A673 (cell line): ENCODE measurements at regions not wholly inside any gene's neighbourhood (a gene's known extent, or its start where the extent isn't known, plus 50 kb on each side); places are given as distances from the start of the nearest gene placed in this dataset.

ENCODE experiments used
- CTCF ChIP-seq: fragments of 300-800, 200-600 bp; sonication (generic); conservative IDR thresholded peaks from 2 replicates; pipeline ENCODE4 v1.5.1; 2017; ENCODE audit warnings: low read depth, mild to moderate bottlenecking, antibody characterized with exemption, low read length, moderate library complexity, mixed read lengths
- EZH2 ChIP-seq: fragments of 200-600 bp; sonication (generic); IDR thresholded peaks from 2 replicates; pipeline ENCODE4 v1.6.1; 2017; ENCODE audit warnings: borderline replicate concordance, low read depth, mild to moderate bottlenecking, mixed read lengths, antibody characterized with exemption, low read length; ENCODE audit not compliant: poor library complexity, severe bottlenecking

DNA sequence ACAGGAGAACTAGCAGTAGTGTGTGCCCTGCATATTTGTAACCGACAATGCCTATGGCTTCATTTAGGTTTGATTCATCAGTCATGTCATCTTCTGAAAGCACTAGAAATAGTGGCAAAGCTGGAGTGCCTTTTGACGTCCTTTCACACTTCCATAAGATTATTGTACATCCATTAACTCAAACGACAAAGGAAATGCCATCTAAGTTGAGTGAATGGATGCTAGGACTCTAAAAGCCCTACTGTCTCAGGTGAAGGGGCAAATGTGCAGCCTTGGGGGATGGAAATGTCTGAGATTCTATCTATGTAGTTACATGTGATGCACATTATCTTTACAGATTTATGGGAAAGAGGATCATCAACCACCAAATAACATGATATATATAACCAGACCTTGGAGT, 1473.6 kb downstream of the STIM2 start:
- no peak for TF ChIP-seq CTCF
- TF ChIP-seq EZH2: no peak
